ENCODE measurements at regions not wholly inside any gene's neighbourhood (a gene's known extent, or its start where the extent isn't known, plus 50 kb on each side); places are given as distances from the start of the nearest gene placed in this dataset.
A peak's percentile ranks its signal among the peaks of the same experiment; 100 is the strongest.

DNA sequence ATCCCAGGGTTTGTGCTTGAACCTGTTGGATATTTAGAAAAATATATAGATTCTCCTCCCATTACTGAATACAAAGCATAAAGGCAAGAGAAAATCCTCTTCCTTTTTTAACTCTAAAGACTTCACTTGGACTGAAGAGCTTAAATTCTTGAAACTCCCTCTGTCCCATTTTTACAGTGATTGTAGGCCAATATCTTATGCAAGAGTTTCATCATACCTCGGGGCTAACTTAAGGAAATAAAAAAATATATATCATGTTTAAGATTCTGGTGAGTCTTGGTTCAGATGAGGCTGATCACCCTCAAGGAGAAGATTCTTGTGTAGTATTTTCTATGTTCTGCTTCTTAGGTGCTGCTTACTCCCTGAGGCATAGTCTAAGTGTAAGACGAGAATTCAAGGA is 1449.6 kb downstream of the C4orf33 start:
- Histone ChIP-seq H3K4me1 (ENCODE audit: control insufficient read depth, insufficient read depth, low read length, unreplicated experiment) (peaks cover 3% of the 10 kb centered on the region), H3K27me3 (ENCODE audit: insufficient read depth, low read length) (no peaks in the 10 kb centered on the region), H3K4me3 (ENCODE audit: low read depth, low read length) (peak overlapping the region; percentile 46), H2AFZ (ENCODE audit: low read length, unreplicated experiment) (no peak overlapping the region), H3K27ac (ENCODE audit: low read depth, low read length) (no peak overlapping the region), H3K79me2 (ENCODE audit: control insufficient read depth, insufficient read depth, low read length, unreplicated experiment) (no peaks in the 10 kb centered on the region), H3K36me3 (ENCODE audit: insufficient read depth, low read length) (no peaks in the 10 kb centered on the region)

DNA sequence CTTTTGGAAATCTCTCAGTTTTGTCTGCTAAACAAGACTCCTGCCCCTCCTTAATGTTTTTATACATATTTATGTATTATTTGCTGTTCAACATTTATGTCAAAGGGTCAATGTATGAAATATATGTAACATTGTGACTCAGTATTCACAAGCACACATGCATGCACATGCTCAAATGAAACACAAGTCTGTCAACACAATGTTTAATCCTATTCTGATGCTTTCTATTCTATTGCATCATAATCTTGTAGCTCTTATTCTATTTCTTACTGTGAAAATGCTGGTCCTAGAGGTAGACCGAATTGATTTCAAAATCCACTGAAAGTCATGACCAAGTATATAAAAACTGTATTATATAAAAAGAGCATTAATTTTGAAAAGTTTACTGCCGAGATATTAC is 1463.3 kb downstream of the C4orf33 start:
- Histone ChIP-seq H2AFZ (ENCODE audit: low read length, unreplicated experiment) (no peak overlapping the region), H3K27me3 (ENCODE audit: insufficient read depth, low read length) (no peaks in the 10 kb centered on the region), H3K79me2 (ENCODE audit: control insufficient read depth, insufficient read depth, low read length, unreplicated experiment) (no peaks in the 10 kb centered on the region), H3K4me1 (ENCODE audit: control insufficient read depth, insufficient read depth, low read length, unreplicated experiment) (peaks cover 3% of the 10 kb centered on the region), H3K36me3 (ENCODE audit: insufficient read depth, low read length) (no peaks in the 10 kb centered on the region), H3K4me3 (ENCODE audit: low read depth, low read length) (no peak overlapping the region), H3K27ac (ENCODE audit: low read depth, low read length) (no peak overlapping the region)

DNA sequence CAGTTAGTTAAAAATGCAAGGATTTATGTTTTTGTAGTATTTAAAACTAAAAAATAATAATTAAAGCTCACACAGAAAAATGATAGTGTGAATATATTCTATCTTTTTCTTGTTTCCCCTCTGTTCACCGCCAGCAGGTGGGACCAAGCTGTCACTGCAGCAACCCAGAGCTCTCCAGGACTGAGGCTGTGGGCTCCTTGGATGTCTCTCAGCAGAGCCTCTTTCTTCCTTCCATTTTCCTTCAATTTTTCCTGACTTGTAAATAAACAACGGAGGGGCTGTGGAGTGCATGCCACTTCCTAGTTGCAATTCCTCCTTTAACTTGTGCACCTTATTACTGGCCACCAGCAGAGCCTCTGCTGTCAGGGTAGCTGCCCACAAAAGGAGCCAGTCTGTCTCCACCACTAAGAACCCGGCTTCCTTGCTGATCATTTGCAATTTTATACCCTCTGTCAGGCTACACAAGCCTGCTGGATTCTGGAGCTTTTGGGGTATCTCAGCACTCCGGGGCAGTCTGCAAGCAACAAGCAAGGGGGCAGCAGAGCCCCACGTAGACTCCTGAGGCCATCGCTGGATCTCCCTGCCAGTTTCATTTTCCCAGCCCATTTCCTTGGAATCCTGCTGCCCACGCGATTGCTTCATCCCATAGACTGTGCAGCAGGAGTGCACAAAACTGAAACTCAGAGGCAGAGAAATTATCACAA is 1467.4 kb downstream of the C4orf33 start:
- Histone ChIP-seq H3K79me2 (ENCODE audit: control insufficient read depth, insufficient read depth, low read length, unreplicated experiment) (no peaks in the 10 kb centered on the region), H3K4me3 (ENCODE audit: low read depth, low read length) (peak overlapping the region; percentile 74), H2AFZ (ENCODE audit: low read length, unreplicated experiment) (peak overlapping the region; percentile 97), H3K27me3 (ENCODE audit: insufficient read depth, low read length) (no peaks in the 10 kb centered on the region), H3K4me1 (ENCODE audit: control insufficient read depth, insufficient read depth, low read length, unreplicated experiment) (peaks cover 3% of the 10 kb centered on the region), H3K27ac (ENCODE audit: low read depth, low read length) (0 out of 2 replicates have a peak overlapping the region, but pooled peaks have one; percentile 16), H3K36me3 (ENCODE audit: insufficient read depth, low read length) (no peaks in the 10 kb centered on the region)

DNA sequence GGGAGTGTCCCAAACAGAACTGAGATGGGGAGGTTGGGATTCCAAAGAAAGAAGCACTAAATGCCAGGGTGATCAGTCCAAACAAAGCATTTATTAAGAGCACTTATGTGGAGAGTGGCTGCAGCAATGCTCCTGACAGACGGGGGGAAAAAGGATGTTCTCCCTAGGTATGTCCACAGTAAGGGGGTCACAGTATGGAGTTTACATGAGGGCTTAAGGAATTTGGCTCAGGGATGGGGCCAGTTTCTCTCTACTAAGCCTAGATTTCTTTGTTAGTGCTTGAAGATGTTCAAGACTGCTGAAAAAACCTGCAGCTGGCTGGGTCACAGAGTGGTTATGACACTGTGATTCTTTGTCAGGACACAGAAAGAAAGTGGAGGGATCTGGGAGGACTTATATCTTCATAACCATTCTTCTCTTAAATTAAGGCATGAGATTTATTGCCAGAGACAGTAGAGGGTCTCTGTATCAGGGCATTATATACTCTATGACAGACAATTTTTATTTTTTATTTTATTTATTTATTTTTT is 1468.0 kb downstream of the C4orf33 start:
- peak overlapping the region; percentile 74 for H3K4me3 ChIP-seq (ENCODE audit: low read depth, low read length)

DNA sequence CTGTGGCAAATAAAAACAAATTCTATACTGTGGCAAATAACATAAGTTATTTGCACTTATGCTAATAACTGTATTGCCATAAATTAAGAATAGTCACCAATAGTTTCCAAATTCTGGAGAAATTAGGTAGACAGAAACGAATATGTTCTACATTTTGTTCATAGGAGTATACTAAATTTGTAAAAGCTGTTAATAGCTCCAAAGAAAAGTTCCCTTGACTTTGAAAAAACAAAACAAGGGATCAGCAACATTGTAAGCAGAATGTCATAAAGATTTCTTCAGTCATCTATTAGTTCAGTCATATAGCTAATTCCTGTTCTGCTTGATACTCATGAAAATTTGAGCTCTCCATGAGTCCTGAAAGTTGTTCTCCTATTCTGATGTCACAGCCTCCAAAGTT is 1472.8 kb downstream of the C4orf33 start:
- Histone ChIP-seq H3K79me2 (ENCODE audit: control insufficient read depth, insufficient read depth, low read length, unreplicated experiment) (no peaks in the 10 kb centered on the region), H3K27me3 (ENCODE audit: insufficient read depth, low read length) (no peaks in the 10 kb centered on the region), H2AFZ (ENCODE audit: low read length, unreplicated experiment) (no peak overlapping the region), H3K4me1 (ENCODE audit: control insufficient read depth, insufficient read depth, low read length, unreplicated experiment) (peaks cover 3% of the 10 kb centered on the region), H3K4me3 (ENCODE audit: low read depth, low read length) (no peak overlapping the region), H3K27ac (ENCODE audit: low read depth, low read length) (no peak overlapping the region), H3K36me3 (ENCODE audit: insufficient read depth, low read length) (no peaks in the 10 kb centered on the region)

More for the DNA sequence above, 1468.0 kb downstream of the C4orf33 start:
- peaks cover 3% of the 10 kb centered on the region for H3K4me1 ChIP-seq (ENCODE audit: control insufficient read depth, insufficient read depth, low read length, unreplicated experiment)
- H3K27me3 ChIP-seq (ENCODE audit: insufficient read depth, low read length): no peaks in the 10 kb centered on the region
- H3K36me3 ChIP-seq (ENCODE audit: insufficient read depth, low read length): no peaks in the 10 kb centered on the region
- H2AFZ ChIP-seq (ENCODE audit: low read length, unreplicated experiment): peak overlapping the region; percentile 87
- H3K79me2 ChIP-seq (ENCODE audit: control insufficient read depth, insufficient read depth, low read length, unreplicated experiment): no peaks in the 10 kb centered on the region
- peak overlapping the region; percentile 16; the same call in 1 of the 2 replicates for H3K27ac ChIP-seq (ENCODE audit: low read depth, low read length)

DNA sequence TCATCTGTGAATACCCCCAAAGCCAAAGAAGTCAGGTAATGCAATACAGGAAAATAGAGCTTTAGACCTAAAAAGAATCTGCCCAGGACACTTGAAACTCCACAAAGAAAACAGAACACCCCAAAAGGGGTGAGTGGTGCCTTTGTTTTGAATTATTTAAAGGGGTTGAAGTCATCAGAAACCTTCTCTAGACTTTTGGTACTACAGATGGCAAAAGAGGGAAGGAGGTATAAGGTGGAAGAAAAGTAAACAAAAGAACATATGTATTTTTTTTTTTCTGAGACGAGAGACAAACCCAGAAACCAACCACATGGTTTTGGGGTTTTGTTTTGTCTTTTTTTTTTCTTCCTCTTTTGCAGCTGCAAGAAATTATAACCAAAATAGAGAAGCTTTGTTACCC is 1477.8 kb downstream of the C4orf33 start:
- no peak overlapping the region for H2AFZ ChIP-seq (ENCODE audit: low read length, unreplicated experiment)
- no peaks in the 10 kb centered on the region for H3K36me3 ChIP-seq (ENCODE audit: insufficient read depth, low read length)
- H3K27ac ChIP-seq (ENCODE audit: low read depth, low read length): no peak overlapping the region
- H3K79me2 ChIP-seq (ENCODE audit: control insufficient read depth, insufficient read depth, low read length, unreplicated experiment): no peaks in the 10 kb centered on the region
- H3K27me3 ChIP-seq (ENCODE audit: insufficient read depth, low read length): no peaks in the 10 kb centered on the region
- H3K4me1 ChIP-seq (ENCODE audit: control insufficient read depth, insufficient read depth, low read length, unreplicated experiment): no peaks in the 10 kb centered on the region
- H3K4me3 ChIP-seq (ENCODE audit: low read depth, low read length): no peak overlapping the region

DNA sequence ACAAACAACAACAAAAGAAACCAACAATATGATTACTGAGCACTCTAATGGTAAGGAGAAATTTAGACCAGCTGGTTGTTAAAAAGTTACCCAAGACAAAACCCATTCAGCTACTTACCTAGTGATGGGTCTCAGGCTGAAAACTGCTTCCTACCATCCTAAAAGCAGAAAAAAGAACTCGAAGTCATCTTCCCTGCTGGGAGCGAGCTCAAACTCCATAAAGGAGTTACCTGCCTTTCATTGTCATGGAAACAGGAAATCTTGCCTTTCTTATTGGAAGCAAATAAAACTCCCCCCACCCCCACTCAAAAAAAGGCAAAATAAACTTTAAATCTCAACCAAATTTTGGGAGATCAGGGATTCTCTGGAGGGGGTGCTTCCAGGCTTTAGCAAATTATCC is 1478.3 kb downstream of the C4orf33 start:
- H3K36me3 ChIP-seq (ENCODE audit: insufficient read depth, low read length): no peaks in the 10 kb centered on the region
- no peak overlapping the region for H3K4me3 ChIP-seq (ENCODE audit: low read depth, low read length)
- no peaks in the 10 kb centered on the region for H3K4me1 ChIP-seq (ENCODE audit: control insufficient read depth, insufficient read depth, low read length, unreplicated experiment)
- no peaks in the 10 kb centered on the region for H3K79me2 ChIP-seq (ENCODE audit: control insufficient read depth, insufficient read depth, low read length, unreplicated experiment)
- H2AFZ ChIP-seq (ENCODE audit: low read length, unreplicated experiment): no peak overlapping the region
- H3K27ac ChIP-seq (ENCODE audit: low read depth, low read length): no peak overlapping the region
- H3K27me3 ChIP-seq (ENCODE audit: insufficient read depth, low read length): no peaks in the 10 kb centered on the region

DNA sequence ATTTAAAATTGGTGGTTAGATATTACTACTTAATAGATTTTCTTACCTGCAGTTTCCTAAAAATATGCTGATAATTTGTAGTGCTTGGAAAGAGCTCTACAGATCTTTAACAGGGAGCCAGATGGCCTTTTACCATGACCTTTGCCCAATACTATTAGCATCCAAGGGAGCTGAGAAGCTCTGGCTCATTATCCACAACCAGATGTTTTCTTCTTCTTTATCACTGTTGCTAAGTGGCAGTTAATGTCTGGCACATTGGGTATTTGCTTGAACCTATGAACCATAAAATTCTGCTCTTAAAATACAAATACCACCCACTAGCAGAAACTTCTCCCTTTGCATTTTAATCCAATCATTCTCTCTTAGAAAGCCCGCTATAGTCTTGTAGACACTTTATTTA is 1480.3 kb downstream of the C4orf33 start:
- H2AFZ ChIP-seq (ENCODE audit: low read length, unreplicated experiment): no peak overlapping the region
- H3K4me3 ChIP-seq (ENCODE audit: low read depth, low read length): no peak overlapping the region
- H3K36me3 ChIP-seq (ENCODE audit: insufficient read depth, low read length): no peaks in the 10 kb centered on the region
- H3K27me3 ChIP-seq (ENCODE audit: insufficient read depth, low read length): no peaks in the 10 kb centered on the region
- no peak overlapping the region for H3K27ac ChIP-seq (ENCODE audit: low read depth, low read length)
- H3K4me1 ChIP-seq (ENCODE audit: control insufficient read depth, insufficient read depth, low read length, unreplicated experiment): no peaks in the 10 kb centered on the region
- H3K79me2 ChIP-seq (ENCODE audit: control insufficient read depth, insufficient read depth, low read length, unreplicated experiment): no peaks in the 10 kb centered on the region

DNA sequence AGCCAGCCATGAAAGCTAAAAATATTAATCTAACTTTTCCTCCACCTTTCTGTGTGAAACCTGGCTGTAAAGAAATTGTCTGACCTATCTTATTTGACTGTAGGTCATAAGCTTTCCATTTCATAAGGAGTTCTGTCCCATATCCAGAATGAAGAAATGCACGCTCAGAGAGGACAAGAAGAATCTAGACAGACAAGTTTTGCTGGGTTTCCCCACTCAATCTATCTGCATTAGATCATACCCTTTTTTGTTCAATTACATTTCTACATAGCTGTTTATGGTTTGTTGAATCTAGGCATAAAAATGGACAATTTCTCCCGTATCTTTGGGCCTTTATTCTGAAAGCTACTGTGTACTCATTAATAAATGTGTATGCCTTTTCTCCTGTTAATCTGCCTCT is 1495.1 kb downstream of the C4orf33 start:
- Histone ChIP-seq H3K4me3 (ENCODE audit: low read depth, low read length) (no peak overlapping the region), H3K79me2 (ENCODE audit: control insufficient read depth, insufficient read depth, low read length, unreplicated experiment) (no peaks in the 10 kb centered on the region), H3K4me1 (ENCODE audit: control insufficient read depth, insufficient read depth, low read length, unreplicated experiment) (no peaks in the 10 kb centered on the region), H3K27ac (ENCODE audit: low read depth, low read length) (no peak overlapping the region), H3K27me3 (ENCODE audit: insufficient read depth, low read length) (no peaks in the 10 kb centered on the region), H3K36me3 (ENCODE audit: insufficient read depth, low read length) (no peaks in the 10 kb centered on the region), H2AFZ (ENCODE audit: low read length, unreplicated experiment) (no peak overlapping the region)

DNA sequence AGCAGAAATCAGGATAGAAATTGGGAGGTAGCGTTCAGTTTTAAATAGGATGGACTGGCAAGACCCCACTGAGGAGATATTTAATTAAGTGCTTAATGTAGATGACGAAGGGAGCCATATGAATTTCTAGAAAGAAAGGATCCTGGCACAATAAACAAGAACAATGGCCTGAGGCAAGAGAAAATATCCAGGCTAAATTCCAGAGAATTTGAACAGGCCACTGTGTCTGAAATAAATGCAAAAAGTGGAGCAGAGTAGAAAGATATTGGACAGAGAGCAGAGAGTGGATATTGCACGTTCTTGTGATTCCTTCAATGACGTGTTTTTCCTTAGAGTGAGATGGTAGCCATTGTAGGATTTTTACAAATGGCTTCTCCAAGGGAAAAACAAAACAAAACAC is 1504.8 kb downstream of the C4orf33 start:
- H2AFZ ChIP-seq (ENCODE audit: low read length, unreplicated experiment): no peak overlapping the region
- H3K4me1 ChIP-seq (ENCODE audit: control insufficient read depth, insufficient read depth, low read length, unreplicated experiment): no peaks in the 10 kb centered on the region
- H3K27ac ChIP-seq (ENCODE audit: low read depth, low read length): no peak overlapping the region
- no peak overlapping the region for H3K4me3 ChIP-seq (ENCODE audit: low read depth, low read length)
- no peaks in the 10 kb centered on the region for H3K36me3 ChIP-seq (ENCODE audit: insufficient read depth, low read length)
- H3K27me3 ChIP-seq (ENCODE audit: insufficient read depth, low read length): no peaks in the 10 kb centered on the region
- no peaks in the 10 kb centered on the region for H3K79me2 ChIP-seq (ENCODE audit: control insufficient read depth, insufficient read depth, low read length, unreplicated experiment)

DNA sequence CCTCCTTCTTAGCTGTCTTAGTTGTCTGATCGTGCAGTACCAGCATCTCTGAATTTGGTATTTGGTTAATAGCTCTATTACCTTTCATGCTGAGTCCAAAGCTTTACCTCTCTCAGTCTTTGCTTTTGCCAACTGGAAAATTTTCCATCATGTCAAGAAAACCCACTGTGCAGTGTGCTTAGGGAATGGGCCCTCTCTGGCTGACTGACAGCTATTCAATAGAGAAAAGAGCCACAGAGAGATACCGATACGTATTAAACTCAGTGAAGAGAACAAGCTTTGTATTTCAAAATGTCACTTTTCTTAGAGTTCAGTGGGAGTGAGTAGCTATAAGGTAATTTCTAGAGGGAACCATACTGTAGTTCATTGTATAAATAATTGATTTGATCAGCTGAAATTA is 1507.1 kb downstream of the C4orf33 start:
- no peak overlapping the region for H3K4me3 ChIP-seq (ENCODE audit: low read depth, low read length)
- no peaks in the 10 kb centered on the region for H3K36me3 ChIP-seq (ENCODE audit: insufficient read depth, low read length)
- no peaks in the 10 kb centered on the region for H3K27me3 ChIP-seq (ENCODE audit: insufficient read depth, low read length)
- H2AFZ ChIP-seq (ENCODE audit: low read length, unreplicated experiment): no peak overlapping the region
- no peaks in the 10 kb centered on the region for H3K4me1 ChIP-seq (ENCODE audit: control insufficient read depth, insufficient read depth, low read length, unreplicated experiment)
- no peak overlapping the region for H3K27ac ChIP-seq (ENCODE audit: low read depth, low read length)
- no peaks in the 10 kb centered on the region for H3K79me2 ChIP-seq (ENCODE audit: control insufficient read depth, insufficient read depth, low read length, unreplicated experiment)

Measured in ACC112 (cell line).